Muscle of leg (tissue), 3 donors: ENCODE measurements at regions not wholly inside any gene's neighbourhood (a gene's known extent, or its start where the extent isn't known, plus 50 kb on each side); places are given as distances from the start of the nearest gene placed in this dataset.

Experiments used
- DNase-seq: peaks from one replicate; pipeline ENCODE4 v3.0.0; 2013
- H3K27ac ChIP-seq: one replicate; pipeline ENCODE4 v1.5.1; 2013; ENCODE audit warnings: mild to moderate bottlenecking, low read length, control low read depth
- H3K27me3 ChIP-seq: one replicate; pipeline ENCODE4 v1.6.1; 2013; ENCODE audit warnings: low read length; ENCODE audit not compliant: control insufficient read depth, insufficient read depth
- H3K36me3 ChIP-seq: one replicate; pipeline ENCODE4 v1.6.1; 2013; ENCODE audit warnings: low read length; ENCODE audit not compliant: control insufficient read depth, insufficient read depth
- H3K4me1 ChIP-seq: one replicate; pipeline ENCODE4 v1.6.1; 2013; ENCODE audit warnings: low read length; ENCODE audit not compliant: control insufficient read depth, insufficient read depth
- H3K4me3 ChIP-seq: one replicate; pipeline ENCODE4 v1.5.1; 2013; ENCODE audit warnings: low read length, control low read depth
- H3K9me3 ChIP-seq: replicated peaks from 2 replicates; pipeline ENCODE4 v1.6.1; 2013; ENCODE audit warnings: low read depth, low read length; ENCODE audit not compliant: control insufficient read depth
- WGBS: methylation state at CpG from one replicate; pipeline ENCODE4 v1.1.5; 2013; ENCODE audit warnings: missing lambda C conversion rate; ENCODE audit not compliant: insufficient coverage; 5-methylcytosine and 5-hydroxymethylcytosine counted together

DNA sequence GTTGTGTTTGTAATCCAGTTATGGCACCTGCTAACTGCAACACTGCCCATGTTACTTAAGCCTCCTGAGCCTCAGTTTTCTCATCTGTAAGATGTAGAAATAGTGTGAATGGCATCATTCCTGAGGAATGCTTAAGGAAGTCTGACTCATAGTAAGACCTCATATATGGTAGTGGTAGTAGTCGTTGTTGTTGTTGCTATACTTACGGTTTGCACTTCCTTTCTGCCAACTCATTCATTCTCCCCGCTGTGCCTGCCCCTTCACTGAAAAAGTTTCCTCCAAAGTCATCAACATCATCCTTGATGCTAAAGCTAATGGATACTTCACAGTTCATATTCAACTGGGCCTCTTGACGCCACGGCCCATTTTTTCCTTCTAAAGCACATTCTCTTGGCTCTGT, 54.2 kb upstream of the SPANXN3 start:
- WGBS, result 20% methylated on average over 1 of the region's 5 CpGs
- no peaks in the 10 kb centered on the region for H3K36me3 ChIP-seq
- DNase-seq, result no peak
- H3K4me3 ChIP-seq, result no peak overlapping the region
- H3K27me3 ChIP-seq, result no peaks in the 10 kb centered on the region
- no peaks in the 10 kb centered on the region for H3K9me3 ChIP-seq
- H3K27ac ChIP-seq, result no peak overlapping the region
- H3K4me1 ChIP-seq, result no peaks in the 10 kb centered on the region

DNA sequence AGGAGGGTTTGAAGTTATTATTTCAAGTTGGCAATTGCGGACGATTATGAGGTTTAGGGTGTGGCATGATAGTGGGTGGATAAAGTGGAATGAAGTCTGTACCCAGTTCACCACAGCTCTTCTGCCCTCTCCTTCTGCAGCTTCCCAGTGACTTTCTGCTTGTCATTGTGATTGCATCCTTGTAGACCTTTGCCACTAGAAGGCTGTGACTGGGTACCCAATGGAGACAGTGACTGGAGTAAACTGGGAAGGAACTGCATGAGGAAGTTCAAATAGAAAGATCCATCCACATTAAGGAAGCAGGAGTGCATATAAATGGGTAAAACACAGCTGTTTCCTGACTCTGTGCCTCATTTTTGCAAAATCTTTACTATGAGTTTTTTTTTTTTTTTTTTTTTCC, 53.5 kb upstream of the SPANXN3 start:
- H3K4me1 ChIP-seq, result no peaks in the 10 kb centered on the region
- WGBS, result no CpG with 5 or more reads among the region's 2 CpGs
- peak; percentile 17 for DNase-seq

DNA sequence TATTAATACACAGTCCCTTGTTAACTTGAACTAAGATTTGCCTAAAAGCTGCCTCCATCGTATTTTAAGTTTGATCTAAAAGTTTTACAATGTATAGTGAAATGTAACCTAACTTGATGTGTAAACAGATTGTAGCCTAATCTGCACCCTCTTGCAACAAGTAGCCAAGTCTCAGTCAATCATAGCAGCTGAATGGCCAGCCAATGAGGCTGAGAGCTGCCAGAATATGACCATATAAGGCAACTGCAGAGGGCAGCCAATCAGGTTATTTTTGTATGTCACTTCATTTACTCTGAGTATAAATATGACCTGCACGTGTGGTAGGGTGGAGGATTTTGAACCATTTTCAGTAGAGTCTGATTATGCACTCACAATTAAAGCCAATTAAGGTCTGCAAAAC, 51.2 kb upstream of the SPANXN3 start:
- no CpG with 5 or more reads among the region's 2 CpGs for WGBS
- H3K36me3 ChIP-seq, result no peaks in the 10 kb centered on the region
- no peak overlapping the region for H3K27ac ChIP-seq
- no peak overlapping the region for H3K4me3 ChIP-seq
- no peaks in the 10 kb centered on the region for H3K27me3 ChIP-seq
- DNase-seq, result no peak
- H3K4me1 ChIP-seq, result no peaks in the 10 kb centered on the region
- peaks cover 2% of the 10 kb centered on the region for H3K9me3 ChIP-seq

More for the DNA sequence above, 53.5 kb upstream of the SPANXN3 start:
- H3K36me3 ChIP-seq, result no peaks in the 10 kb centered on the region
- no peak overlapping the region for H3K4me3 ChIP-seq
- no peaks in the 10 kb centered on the region for H3K9me3 ChIP-seq
- no peak overlapping the region for H3K27ac ChIP-seq
- H3K27me3 ChIP-seq, result no peaks in the 10 kb centered on the region
